ENCODE measurements at regions not wholly inside any gene's neighbourhood (a gene's known extent, or its start where the extent isn't known, plus 50 kb on each side); places are given as distances from the start of the nearest gene placed in this dataset.

DNA sequence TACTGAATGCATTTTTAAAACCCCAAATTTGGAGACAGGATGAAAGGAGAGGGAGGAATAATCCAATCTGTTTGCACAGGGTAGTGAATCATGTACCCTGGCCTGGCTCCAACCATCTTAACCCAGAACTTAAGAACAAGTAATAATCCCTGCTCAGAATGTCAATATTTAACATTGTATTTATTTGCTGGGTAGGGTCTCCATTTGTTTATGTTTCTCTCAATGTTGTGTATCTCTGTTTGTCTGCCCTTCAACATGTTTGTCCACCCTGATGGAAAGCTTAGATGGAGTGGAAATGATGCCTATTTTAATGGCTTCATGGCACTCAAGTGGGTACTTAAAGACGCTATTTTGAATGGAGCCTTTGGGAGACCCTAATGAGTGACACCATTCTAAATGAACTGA lies 54.4 kb upstream of the CDC42BPA start:
- Histone ChIP-seq H3K36me3 (ENCODE audit: insufficient read depth, low read length) (no peaks in the 10 kb centered on the region), H3K27ac (ENCODE audit: low read depth, low read length) (no peak overlapping the region), H3K4me1 (ENCODE audit: control insufficient read depth, insufficient read depth, low read length, unreplicated experiment) (peaks cover 27% of the 10 kb centered on the region), H3K79me2 (ENCODE audit: control insufficient read depth, insufficient read depth, low read length, unreplicated experiment) (no peaks in the 10 kb centered on the region), H3K4me3 (ENCODE audit: low read depth, low read length) (no peak overlapping the region), H3K27me3 (ENCODE audit: insufficient read depth, low read length) (no peaks in the 10 kb centered on the region), H2AFZ (ENCODE audit: low read length, unreplicated experiment) (no peak overlapping the region)

DNA sequence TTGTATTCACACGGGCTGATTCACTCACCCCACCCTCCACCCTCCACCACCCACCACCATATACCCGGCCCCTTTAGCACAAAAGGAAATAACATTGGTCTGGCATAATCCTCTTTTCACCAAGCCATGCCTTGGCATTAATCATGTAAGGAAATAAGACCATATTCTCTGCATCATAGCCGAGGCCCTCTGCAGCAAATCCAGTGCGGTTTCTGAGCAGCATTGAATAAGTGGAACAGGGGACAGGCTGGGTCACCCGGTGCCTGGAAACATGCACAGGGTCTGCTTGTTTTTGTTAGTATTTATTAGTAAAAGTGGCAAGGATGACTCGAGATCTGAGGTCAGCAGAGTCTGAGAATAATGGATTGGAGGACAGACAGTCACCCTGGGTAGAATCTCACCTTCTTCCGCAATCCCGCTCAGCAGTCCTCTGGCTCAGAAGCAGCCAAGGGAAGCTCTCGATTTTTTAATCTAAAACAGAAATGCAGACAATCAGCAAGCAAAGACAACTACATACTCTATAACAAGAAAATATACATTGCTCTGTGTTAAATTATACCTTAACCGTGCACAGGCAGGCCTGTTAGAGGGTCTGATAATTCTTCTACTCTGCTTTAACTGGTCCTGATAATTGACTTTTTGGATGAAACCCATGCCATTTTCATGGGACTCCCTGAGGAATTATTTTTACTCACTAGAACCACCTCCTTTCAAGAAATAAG lies 52.4 kb upstream of the CDC42BPA start:
- H3K4me1 ChIP-seq (ENCODE audit: control insufficient read depth, insufficient read depth, low read length, unreplicated experiment), result peaks cover 27% of the 10 kb centered on the region
- no peak overlapping the region for H3K4me3 ChIP-seq (ENCODE audit: low read depth, low read length)
- no peak overlapping the region for H3K27ac ChIP-seq (ENCODE audit: low read depth, low read length)
- peak overlapping the region; percentile 9 for H2AFZ ChIP-seq (ENCODE audit: low read length, unreplicated experiment)
- H3K36me3 ChIP-seq (ENCODE audit: insufficient read depth, low read length), result no peaks in the 10 kb centered on the region
- no peaks in the 10 kb centered on the region for H3K79me2 ChIP-seq (ENCODE audit: control insufficient read depth, insufficient read depth, low read length, unreplicated experiment)
- no peaks in the 10 kb centered on the region for H3K27me3 ChIP-seq (ENCODE audit: insufficient read depth, low read length)

DNA sequence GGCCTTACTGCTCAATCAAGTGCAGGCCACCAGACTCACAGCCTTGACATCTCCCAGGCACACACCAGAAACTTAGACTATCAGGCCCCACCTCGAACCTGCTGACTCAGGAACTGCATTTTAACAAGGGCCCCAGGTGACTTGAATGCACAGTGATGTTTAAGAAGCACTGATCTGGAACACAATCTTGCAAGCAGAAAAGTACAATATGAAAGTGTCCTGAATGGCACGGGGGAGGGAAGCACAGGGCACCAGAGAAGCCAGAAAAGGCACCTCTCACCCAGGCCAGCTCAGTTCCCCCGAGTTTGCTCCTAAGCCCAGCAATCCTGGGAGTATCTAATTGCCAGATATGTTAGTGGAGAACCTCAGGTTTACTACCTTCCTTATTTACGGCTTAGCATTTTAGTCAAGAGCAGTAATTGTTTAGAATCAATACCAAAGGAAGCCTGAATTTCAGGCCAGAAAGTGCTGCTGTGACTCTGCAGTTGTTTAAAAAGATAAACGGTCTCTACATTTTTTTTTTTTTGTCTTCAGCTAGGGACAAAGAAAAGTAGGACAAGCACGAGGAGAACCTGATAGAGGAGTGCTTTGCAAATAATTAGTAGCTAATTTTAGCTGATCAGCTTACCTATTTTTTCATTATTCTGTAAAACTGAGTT lies 50.9 kb upstream of the CDC42BPA start:
- Histone ChIP-seq H3K27ac (ENCODE audit: low read depth, low read length) (no peak overlapping the region), H3K36me3 (ENCODE audit: insufficient read depth, low read length) (no peaks in the 10 kb centered on the region), H3K4me3 (ENCODE audit: low read depth, low read length) (no peak overlapping the region), H3K79me2 (ENCODE audit: control insufficient read depth, insufficient read depth, low read length, unreplicated experiment) (no peaks in the 10 kb centered on the region), H3K4me1 (ENCODE audit: control insufficient read depth, insufficient read depth, low read length, unreplicated experiment) (peaks cover 27% of the 10 kb centered on the region), H3K27me3 (ENCODE audit: insufficient read depth, low read length) (no peaks in the 10 kb centered on the region), H2AFZ (ENCODE audit: low read length, unreplicated experiment) (no peak overlapping the region)

Measured in ACC112 (cell line).